HCT116 (cell line): ENCODE measurements at regions not wholly inside any gene's neighbourhood (a gene's known extent, or its start where the extent isn't known, plus 50 kb on each side); places are given as distances from the start of the nearest gene placed in this dataset.

Experiments
- ATAC-seq: fragments of 200-7000 bp; cut with Tn5 transposase; 2 replicates; pipeline ENCODE4 v1.9.1; 2020; ENCODE audit warnings: mild to moderate bottlenecking, moderate library complexity
- BruUV-seq: library from RNA; stranded (reverse); fragments of 400-500 nt; replicated peaks from 2 replicates; lab custom pipeline; 2021; lab: Mats Ljungman, UMichigan
- CTCF ChIA-PET: fragments of 300-600 bp; sonication (Branson Sonifier 250); formaldehyde crosslinking; loops from one replicate; lab custom pipeline; 2021; ENCODE audit warnings: antibody characterized with exemption; lab: Charles Lee
- POLR2A ChIA-PET: fragments of 300-600, 350-600 bp; sonication (Branson Sonifier 250); formaldehyde crosslinking; loops from one replicate; lab custom pipeline; 2021; ENCODE audit warnings: antibody characterized with exemption; lab: Charles Lee
- RAD21 ChIA-PET, 2 experiments: fragments of 300-600 bp; sonication (Branson Sonifier 250); formaldehyde crosslinking; loops; one replicate each; lab custom pipeline; 2023; ENCODE audit warnings: low total read pairs in 2 of 2; ENCODE audit not compliant: uncharacterized antibody in 2 of 2, unreplicated experiment in 2 of 2, low non-redundant PET in 1 of 2; lab: Charles Lee
- DNase-seq: peaks from one replicate; pipeline ENCODE4 v3.0.0-alpha.2; 2010; ENCODE audit warnings: low read depth, low spot score
- H2AFZ ChIP-seq: fragments of 200-600 bp; shearing (Covaris generic), sonication (generic); 2 replicates; pipeline ENCODE4 v1.6.1; 2017; ENCODE audit warnings: low read depth, mixed run types, mixed read lengths, antibody characterized with exemption, low read length; ENCODE audit not compliant: poor library complexity, severe bottlenecking
- H3K27ac ChIP-seq: 2 replicates; pipeline ENCODE4 v1.5.1; 2012; ENCODE audit warnings: low read depth, low read length
- H3K27me3 ChIP-seq: fragments of 200-600 bp; sonication (generic); 2 replicates; pipeline ENCODE4 v1.6.1; 2016; ENCODE audit warnings: mixed run types, low read length, mixed read lengths; ENCODE audit not compliant: insufficient read depth
- H3K36me3 ChIP-seq, 2 experiments: fragments of 200-500 bp in 1 of 2; fragments of 200-600 bp in 1 of 2; sonication (Bioruptor generic) in 1 of 2; sonication (generic) in 1 of 2; 2 replicates each; pipeline versions ENCODE4 v1.5.1 to v1.6.1; 2014 to 2016; ENCODE audit warnings: low read length in 2 of 2, inconsistent platforms in 1 of 2, mixed read lengths in 1 of 2, mixed run types in 1 of 2; ENCODE audit not compliant: insufficient read depth in 2 of 2, control insufficient read depth in 1 of 2
- H3K4me1 ChIP-seq, 2 experiments: fragments of 200-600 bp in 1 of 2; sonication (generic) in 1 of 2; 2 replicates each; pipeline versions ENCODE4 v1.5.1 to v1.6.1; 2012 to 2017; ENCODE audit warnings: low read length in 2 of 2, inconsistent platforms in 1 of 2, mild to moderate bottlenecking in 1 of 2, mixed read lengths in 1 of 2, mixed run types in 1 of 2, moderate library complexity in 1 of 2; ENCODE audit not compliant: insufficient read depth in 2 of 2, control insufficient read depth in 1 of 2
- H3K4me2 ChIP-seq: fragments of 200-600 bp; sonication (generic); 2 replicates; pipeline ENCODE4 v1.6.1; 2017; ENCODE audit warnings: mixed run types, low read length, mixed read lengths
- H3K4me3 ChIP-seq, 2 experiments: fragments of 200-600 bp in 1 of 2; sonication (generic) in 1 of 2; replicated peaks in 1 of 2; 2 replicates each; pipeline ENCODE4 v1.5.1; 2011 to 2016; ENCODE audit warnings: low read length in 2 of 2, control low read depth in 1 of 2, low read depth in 1 of 2, mild to moderate bottlenecking in 1 of 2, mixed read lengths in 1 of 2, mixed run types in 1 of 2
- H3K79me2 ChIP-seq: fragments of 200-600 bp; sonication (generic); 2 replicates; pipeline ENCODE4 v1.6.1; 2017; ENCODE audit warnings: mild to moderate bottlenecking, mixed run types, low read length, moderate library complexity, mixed read lengths; ENCODE audit not compliant: insufficient read depth
- H3K9ac ChIP-seq: fragments of 200-600 bp; sonication (generic); 2 replicates; pipeline ENCODE4 v1.6.1; 2016; ENCODE audit warnings: low read length, mixed read lengths
- H3K9me2 ChIP-seq: fragments of 200-600 bp; sonication (generic), shearing (Covaris generic); 2 replicates; pipeline ENCODE4 v1.6.1; 2017; ENCODE audit warnings: mixed run types, mild to moderate bottlenecking, moderate library complexity; ENCODE audit not compliant: insufficient read depth
- H3K9me3 ChIP-seq, 2 experiments: fragments of 200-500 bp in 1 of 2; fragments of 200-600 bp in 1 of 2; sonication (Bioruptor generic) in 1 of 2; sonication (generic) in 1 of 2; 2 replicates each; pipeline ENCODE4 v1.6.1; 2014 to 2017; ENCODE audit warnings: low read length in 2 of 2, mixed read lengths in 2 of 2, inconsistent platforms in 1 of 2, low read depth in 1 of 2, mild to moderate bottlenecking in 1 of 2, mixed run types in 1 of 2, moderate library complexity in 1 of 2; ENCODE audit not compliant: control insufficient read depth in 1 of 2, insufficient read depth in 1 of 2
- H4K20me1 ChIP-seq: fragments of 200-600 bp; sonication (generic), shearing (Covaris generic); 2 replicates; pipeline ENCODE4 v1.6.1; 2017; ENCODE audit warnings: mixed run types, mild to moderate bottlenecking, moderate library complexity; ENCODE audit not compliant: insufficient read depth
- ATF3 ChIP-seq: IDR thresholded peaks from 2 replicates; pipeline ENCODE4 v1.6.1; 2012
- CBX3 ChIP-seq: IDR thresholded peaks from 2 replicates; pipeline ENCODE4 v1.6.1; 2012; ENCODE audit warnings: low read depth
- CEBPB ChIP-seq: IDR thresholded peaks from 2 replicates; pipeline ENCODE4 v1.6.1; 2012; ENCODE audit warnings: low read depth
- FOSL1 ChIP-seq: IDR thresholded peaks from 2 replicates; pipeline ENCODE4 v1.6.1; 2012; ENCODE audit warnings: low read depth
- JUND ChIP-seq: IDR thresholded peaks from 2 replicates; pipeline ENCODE4 v1.6.1; 2012
- RAD21 ChIP-seq: IDR thresholded peaks from 2 replicates; pipeline ENCODE4 v1.6.1; 2012; ENCODE audit warnings: low read depth, mild to moderate bottlenecking
- SP1 ChIP-seq: IDR thresholded peaks from 2 replicates; pipeline ENCODE4 v1.6.1; 2012; ENCODE audit warnings: low read depth
- YY1 ChIP-seq: IDR thresholded peaks from 2 replicates; pipeline ENCODE4 v1.6.1; 2011; ENCODE audit warnings: low read length, low read depth, moderate library complexity, mild to moderate bottlenecking; ENCODE audit not compliant: insufficient replicate concordance; ENCODE audit errors: extremely low read depth
- ZNF274 ChIP-seq: fragments of 200-500 bp; sonication (Bioruptor generic); IDR thresholded peaks from 2 replicates; pipeline ENCODE4 v1.6.1; 2014; ENCODE audit warnings: mild to moderate bottlenecking, low read depth, low read length, inconsistent platforms
- intact Hi-C: fragments of 100-400 bp; cut with micrococcal nuclease; formaldehyde crosslinking; loops from 2 replicates; pipeline ENCODE4 v1.10.0; 2022
- TF ChIP-seq, protein P1 (sequence below), 3 experiments: fragments of 200-600 bp in 1 of 3; sonication (generic) in 1 of 3; IDR thresholded peaks in 2 of 3; conservative IDR thresholded peaks in 1 of 3; 2 replicates each; pipeline ENCODE4 v1.5.1; 2012 to 2017; ENCODE audit warnings: low read depth in 2 of 3, low read length in 2 of 3, antibody characterized with exemption in 1 of 3, borderline replicate concordance in 1 of 3, control low read depth in 1 of 3, mild to moderate bottlenecking in 1 of 3, mixed read lengths in 1 of 3, mixed run types in 1 of 3, moderate library complexity in 1 of 3; ENCODE audit not compliant: insufficient read depth in 1 of 3

DNA sequence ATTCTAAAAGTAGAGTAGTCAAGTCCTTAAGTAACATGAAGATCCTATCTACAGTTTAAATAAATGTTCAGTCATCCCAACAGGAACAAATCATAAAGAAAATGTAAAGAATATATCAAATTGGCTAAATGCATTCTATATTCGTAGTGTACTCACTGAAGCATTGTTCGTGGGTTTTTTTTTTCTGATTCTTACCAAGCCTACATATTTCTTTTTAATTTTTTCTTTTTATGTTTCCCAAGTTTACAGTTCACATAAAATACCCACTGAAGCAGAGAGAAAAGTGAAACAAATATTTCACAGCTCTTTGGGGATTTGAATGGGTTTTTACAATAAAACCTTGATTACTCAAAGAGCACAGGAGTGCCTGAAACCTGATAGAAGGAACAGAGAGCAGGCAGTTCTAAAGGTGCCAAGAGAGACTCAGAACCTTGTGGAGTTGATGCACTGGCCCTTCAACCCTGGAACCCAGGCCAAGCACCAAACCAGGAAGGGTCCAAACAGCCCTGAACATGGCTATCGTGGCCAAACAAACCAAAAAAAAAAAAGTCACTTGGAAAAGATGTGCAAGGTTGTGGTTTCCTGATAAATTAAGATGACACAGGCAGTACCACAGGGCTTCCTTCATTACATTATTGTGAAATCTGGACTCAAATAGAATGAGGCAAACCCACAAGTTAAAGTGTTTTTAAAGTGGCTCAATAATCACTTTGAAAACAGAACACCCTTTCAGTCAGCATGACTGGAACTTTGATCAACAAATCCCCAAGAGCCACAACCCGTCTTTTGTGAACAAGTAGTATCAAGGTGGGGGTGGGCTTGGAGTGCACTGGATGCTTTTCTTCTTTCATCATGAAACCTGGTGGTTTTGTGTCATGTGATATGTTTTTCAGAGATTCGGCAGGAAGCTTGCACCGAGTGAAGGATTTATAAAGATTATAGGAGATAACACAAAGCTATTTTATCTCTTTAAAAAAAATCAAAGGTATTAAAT is 245.0 kb upstream of the FN1 start:
- RAD21 ChIA-PET, result no interaction called here
- BruUV-seq, result no TSS peak
- POLR2A ChIA-PET, result no interaction called here
- Histone ChIP-seq H3K4me3 (no peak overlapping the region), H3K9ac (no peak overlapping the region), H3K4me2 (no peak overlapping the region), H3K27ac (no peak overlapping the region), H3K79me2 (no peaks in the 10 kb centered on the region), H3K36me3 (no peaks in the 10 kb centered on the region), H4K20me1 (no peaks in the 10 kb centered on the region), H3K9me3 (no peaks in the 10 kb centered on the region), H2AFZ (no peak overlapping the region)
- CTCF ChIA-PET, result no interaction called here
- DNase-seq (no peak), ATAC-seq (no peak)
- TF ChIP-seq CEBPB (no peak), FOSL1 (no peak), CBX3 (no peak), RAD21 (no peak), JUND (no peak), ATF3 (no peak), ZNF274 (no peak), YY1 (no peak), SP1 (no peak)
- TF ChIP-seq, protein P1, sequence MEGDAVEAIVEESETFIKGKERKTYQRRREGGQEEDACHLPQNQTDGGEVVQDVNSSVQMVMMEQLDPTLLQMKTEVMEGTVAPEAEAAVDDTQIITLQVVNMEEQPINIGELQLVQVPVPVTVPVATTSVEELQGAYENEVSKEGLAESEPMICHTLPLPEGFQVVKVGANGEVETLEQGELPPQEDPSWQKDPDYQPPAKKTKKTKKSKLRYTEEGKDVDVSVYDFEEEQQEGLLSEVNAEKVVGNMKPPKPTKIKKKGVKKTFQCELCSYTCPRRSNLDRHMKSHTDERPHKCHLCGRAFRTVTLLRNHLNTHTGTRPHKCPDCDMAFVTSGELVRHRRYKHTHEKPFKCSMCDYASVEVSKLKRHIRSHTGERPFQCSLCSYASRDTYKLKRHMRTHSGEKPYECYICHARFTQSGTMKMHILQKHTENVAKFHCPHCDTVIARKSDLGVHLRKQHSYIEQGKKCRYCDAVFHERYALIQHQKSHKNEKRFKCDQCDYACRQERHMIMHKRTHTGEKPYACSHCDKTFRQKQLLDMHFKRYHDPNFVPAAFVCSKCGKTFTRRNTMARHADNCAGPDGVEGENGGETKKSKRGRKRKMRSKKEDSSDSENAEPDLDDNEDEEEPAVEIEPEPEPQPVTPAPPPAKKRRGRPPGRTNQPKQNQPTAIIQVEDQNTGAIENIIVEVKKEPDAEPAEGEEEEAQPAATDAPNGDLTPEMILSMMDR (IDR thresholded peaks at IDR 0.05 in 2 of 3, conservative IDR thresholded peaks at IDR 0.05 in 1 of 3; ENCODE audit: borderline replicate concordance in 1 of 3, insufficient read depth in 1 of 3, low read depth in 2 of 3, low read length in 2 of 3), result no peak
- TF ChIP-seq, all 23 proteins: peak for 0
- no peaks in the 10 kb centered on the region for H3K4me1 ChIP-seq
- H3K9me2 ChIP-seq, result no peaks in the 10 kb centered on the region
- H3K27me3 ChIP-seq, result no peaks in the 10 kb centered on the region
- intact Hi-C loops, result no loop called here
